PC-9 (cell line): ENCODE measurements at regions not wholly inside any gene's neighbourhood (a gene's known extent, or its start where the extent isn't known, plus 50 kb on each side); places are given as distances from the start of the nearest gene placed in this dataset.

Experiments
- EZH2 ChIP-seq: fragments of 200-600 bp; sonication (generic); IDR thresholded peaks from 2 replicates; pipeline ENCODE4 v1.8.0; 2017; ENCODE audit warnings: antibody characterized with exemption, low read depth
- TF ChIP-seq, protein P1 (sequence below): fragments of 200-600 bp; sonication (generic); conservative IDR thresholded peaks from 2 replicates; pipeline ENCODE4 v1.6.1; 2017; ENCODE audit warnings: mixed run types, antibody characterized with exemption, mild to moderate bottlenecking, moderate library complexity

DNA sequence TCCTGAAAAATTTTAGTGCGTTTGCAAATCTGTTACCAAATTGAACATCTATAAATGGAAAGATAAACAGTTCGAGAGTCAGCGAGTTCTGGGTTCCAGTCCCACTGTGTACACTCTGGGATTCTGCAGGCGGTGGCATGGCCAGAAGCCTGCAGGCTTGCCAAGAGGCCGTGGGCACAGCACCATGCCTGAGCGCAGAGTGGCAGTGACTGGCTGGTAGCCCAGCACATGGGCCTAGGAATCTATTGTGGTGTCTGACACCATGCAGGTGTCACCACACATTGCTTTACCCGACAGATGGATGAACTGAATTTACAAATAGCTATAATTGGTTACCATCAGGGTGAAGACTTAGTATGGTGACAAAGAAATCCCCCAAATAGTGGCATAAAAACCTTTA lies 71.7 kb upstream of the TLR3 start:
- TF ChIP-seq, protein P1, sequence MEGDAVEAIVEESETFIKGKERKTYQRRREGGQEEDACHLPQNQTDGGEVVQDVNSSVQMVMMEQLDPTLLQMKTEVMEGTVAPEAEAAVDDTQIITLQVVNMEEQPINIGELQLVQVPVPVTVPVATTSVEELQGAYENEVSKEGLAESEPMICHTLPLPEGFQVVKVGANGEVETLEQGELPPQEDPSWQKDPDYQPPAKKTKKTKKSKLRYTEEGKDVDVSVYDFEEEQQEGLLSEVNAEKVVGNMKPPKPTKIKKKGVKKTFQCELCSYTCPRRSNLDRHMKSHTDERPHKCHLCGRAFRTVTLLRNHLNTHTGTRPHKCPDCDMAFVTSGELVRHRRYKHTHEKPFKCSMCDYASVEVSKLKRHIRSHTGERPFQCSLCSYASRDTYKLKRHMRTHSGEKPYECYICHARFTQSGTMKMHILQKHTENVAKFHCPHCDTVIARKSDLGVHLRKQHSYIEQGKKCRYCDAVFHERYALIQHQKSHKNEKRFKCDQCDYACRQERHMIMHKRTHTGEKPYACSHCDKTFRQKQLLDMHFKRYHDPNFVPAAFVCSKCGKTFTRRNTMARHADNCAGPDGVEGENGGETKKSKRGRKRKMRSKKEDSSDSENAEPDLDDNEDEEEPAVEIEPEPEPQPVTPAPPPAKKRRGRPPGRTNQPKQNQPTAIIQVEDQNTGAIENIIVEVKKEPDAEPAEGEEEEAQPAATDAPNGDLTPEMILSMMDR = no peak
- no peak for TF ChIP-seq EZH2
